ENCODE measurements at regions not wholly inside any gene's neighbourhood (a gene's known extent, or its start where the extent isn't known, plus 50 kb on each side); places are given as distances from the start of the nearest gene placed in this dataset.

DNA sequence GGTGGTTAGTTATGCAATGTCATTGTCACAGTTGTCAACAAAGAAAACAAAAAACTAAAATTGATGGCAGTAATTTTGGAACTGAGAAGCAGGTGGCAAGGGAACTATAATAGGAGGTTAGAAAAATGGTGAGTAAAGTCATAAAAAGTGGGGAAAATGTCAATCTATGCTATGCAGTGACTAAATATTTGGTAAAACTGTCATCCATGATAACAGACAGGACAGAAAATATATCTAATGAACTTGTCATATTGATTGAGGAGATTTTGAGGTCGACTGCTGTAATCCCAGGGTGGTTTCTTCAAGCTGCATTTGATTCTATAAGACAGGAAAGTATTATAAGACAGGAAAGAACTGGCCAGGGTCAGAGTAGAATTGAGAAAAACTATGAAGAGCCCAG lies 998.4 kb downstream of the IGSF11 start:
- no peak overlapping the region for H3K27ac Mint-ChIP-seq
- DNase-seq: no peak
- no peaks in the 10 kb centered on the region for H3K4me1 Mint-ChIP-seq
- peaks cover 21% of the 10 kb centered on the region for H3K9me3 Mint-ChIP-seq
- no peaks in the 10 kb centered on the region for H3K36me3 Mint-ChIP-seq (ENCODE audit: low read depth)
- TF ChIP-seq, protein P1, sequence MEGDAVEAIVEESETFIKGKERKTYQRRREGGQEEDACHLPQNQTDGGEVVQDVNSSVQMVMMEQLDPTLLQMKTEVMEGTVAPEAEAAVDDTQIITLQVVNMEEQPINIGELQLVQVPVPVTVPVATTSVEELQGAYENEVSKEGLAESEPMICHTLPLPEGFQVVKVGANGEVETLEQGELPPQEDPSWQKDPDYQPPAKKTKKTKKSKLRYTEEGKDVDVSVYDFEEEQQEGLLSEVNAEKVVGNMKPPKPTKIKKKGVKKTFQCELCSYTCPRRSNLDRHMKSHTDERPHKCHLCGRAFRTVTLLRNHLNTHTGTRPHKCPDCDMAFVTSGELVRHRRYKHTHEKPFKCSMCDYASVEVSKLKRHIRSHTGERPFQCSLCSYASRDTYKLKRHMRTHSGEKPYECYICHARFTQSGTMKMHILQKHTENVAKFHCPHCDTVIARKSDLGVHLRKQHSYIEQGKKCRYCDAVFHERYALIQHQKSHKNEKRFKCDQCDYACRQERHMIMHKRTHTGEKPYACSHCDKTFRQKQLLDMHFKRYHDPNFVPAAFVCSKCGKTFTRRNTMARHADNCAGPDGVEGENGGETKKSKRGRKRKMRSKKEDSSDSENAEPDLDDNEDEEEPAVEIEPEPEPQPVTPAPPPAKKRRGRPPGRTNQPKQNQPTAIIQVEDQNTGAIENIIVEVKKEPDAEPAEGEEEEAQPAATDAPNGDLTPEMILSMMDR (IDR thresholded peaks at IDR 0.05): no peak
- no peak overlapping the region for H3K4me3 Mint-ChIP-seq
- H3K27me3 Mint-ChIP-seq (ENCODE audit: low read depth, poor library complexity): no peaks in the 10 kb centered on the region

- no peaks in the 10 kb centered on the region for H3K27me3 Mint-ChIP-seq (ENCODE audit: low read depth, poor library complexity)
- H3K36me3 Mint-ChIP-seq (ENCODE audit: low read depth): no peaks in the 10 kb centered on the region
- no peak for DNase-seq
- H3K4me3 Mint-ChIP-seq: no peak overlapping the region
- H3K27ac Mint-ChIP-seq: no peak overlapping the region
- no peaks in the 10 kb centered on the region for H3K4me1 Mint-ChIP-seq
- TF ChIP-seq, protein P1 (IDR thresholded peaks at IDR 0.05): no peak
- H3K9me3 Mint-ChIP-seq: peaks cover 7% of the 10 kb centered on the region
Observed at GRCh38 chr3:118055381-118055780, 979.3 kb downstream of the IGSF11 start.

DNA sequence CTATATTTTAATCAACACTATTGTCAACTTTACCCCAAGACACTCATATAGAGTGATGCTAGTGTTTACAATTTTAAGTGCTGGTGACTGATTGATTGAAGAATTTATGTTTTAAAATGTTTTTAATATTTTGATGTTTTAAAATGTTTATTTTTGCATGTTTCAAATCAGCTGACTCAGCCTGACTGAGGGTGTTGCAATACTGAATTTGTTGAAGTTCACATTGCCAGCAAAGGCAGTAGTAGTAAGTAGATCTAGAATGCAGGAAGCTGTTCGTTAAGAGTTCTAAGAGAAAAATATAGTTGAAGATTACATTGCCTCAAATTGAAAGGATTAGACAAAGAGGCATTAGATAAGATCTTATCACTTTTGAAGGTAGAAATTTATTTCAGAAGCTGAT lies 977.6 kb downstream of the IGSF11 start:
- H3K27me3 Mint-ChIP-seq (ENCODE audit: low read depth, poor library complexity): no peaks in the 10 kb centered on the region
- TF ChIP-seq, protein P1 (IDR thresholded peaks at IDR 0.05): no peak
- no peak overlapping the region for H3K4me3 Mint-ChIP-seq
- H3K27ac Mint-ChIP-seq: no peak overlapping the region
- H3K9me3 Mint-ChIP-seq: peaks cover under 1% of the 10 kb centered on the region
- no peak for DNase-seq
- H3K36me3 Mint-ChIP-seq (ENCODE audit: low read depth): no peaks in the 10 kb centered on the region
- no peaks in the 10 kb centered on the region for H3K4me1 Mint-ChIP-seq

- no peak overlapping the region for H3K4me3 Mint-ChIP-seq
- peaks cover 4% of the 10 kb centered on the region for H3K9me3 Mint-ChIP-seq
- no peaks in the 10 kb centered on the region for H3K27me3 Mint-ChIP-seq (ENCODE audit: low read depth, poor library complexity)
- H3K36me3 Mint-ChIP-seq (ENCODE audit: low read depth): no peaks in the 10 kb centered on the region
- H3K4me1 Mint-ChIP-seq: no peaks in the 10 kb centered on the region
- TF ChIP-seq, protein P1 (IDR thresholded peaks at IDR 0.05): no peak
- DNase-seq: no peak
- H3K27ac Mint-ChIP-seq: no peak overlapping the region
Observed at GRCh38 chr3:118059096-118059495, 975.5 kb downstream of the IGSF11 start.

GRCh38 chr3:118067439-118067838 lies 967.2 kb downstream of the IGSF11 start:
- TF ChIP-seq, protein P1 (IDR thresholded peaks at IDR 0.05): no peak
- no peak overlapping the region for H3K4me3 Mint-ChIP-seq
- no peaks in the 10 kb centered on the region for H3K36me3 Mint-ChIP-seq (ENCODE audit: low read depth)
- no peak overlapping the region for H3K27ac Mint-ChIP-seq
- H3K27me3 Mint-ChIP-seq (ENCODE audit: low read depth, poor library complexity): no peaks in the 10 kb centered on the region
- DNase-seq: no peak
- no peaks in the 10 kb centered on the region for H3K4me1 Mint-ChIP-seq
- peaks cover 9% of the 10 kb centered on the region for H3K9me3 Mint-ChIP-seq

- Mint-ChIP-seq H3K27me3 (ENCODE audit: low read depth, poor library complexity) (peaks cover 3% of the 10 kb centered on the region), H3K36me3 (ENCODE audit: low read depth) (no peaks in the 10 kb centered on the region), H3K4me1 (peaks cover 3% of the 10 kb centered on the region), H3K27ac (no peak overlapping the region), H3K4me3 (no peak overlapping the region), H3K9me3 (peaks cover 24% of the 10 kb centered on the region)
- DNase-seq: no peak
- TF ChIP-seq, protein P1 (IDR thresholded peaks at IDR 0.05): no peak
Observed at GRCh38 chr3:118075873-118076272, 958.8 kb downstream of the IGSF11 start.

All from nephron progenitor cell (in vitro differentiated cells).